Activated naive CD8-positive, alpha-beta T cell treated with anti-CD3 and anti-CD28 coated beads for 36 hours (primary cell): ENCODE measurements at regions not wholly inside any gene's neighbourhood (a gene's known extent, or its start where the extent isn't known, plus 50 kb on each side); places are given as distances from the start of the nearest gene placed in this dataset.
"Not testable (repeated sequence)": the region's sequence is repeated elsewhere in the genome, so short reads cannot be mapped to it uniquely, and the experiment has no call there.

Experiments
- DNase-seq: peaks from one replicate; pipeline ENCODE4 v3.0.0; 2021
- H3K27ac Mint-ChIP-seq: one replicate; pipeline ENCODE4 v1.8.0; 2022; ENCODE audit warnings: mild to moderate bottlenecking, moderate library complexity, mixed read lengths
- H3K27me3 Mint-ChIP-seq: one replicate; pipeline ENCODE4 v1.8.0; 2022; ENCODE audit warnings: mild to moderate bottlenecking, mixed read lengths
- H3K36me3 Mint-ChIP-seq: one replicate; pipeline ENCODE4 v1.8.0; 2021; ENCODE audit warnings: mild to moderate bottlenecking, mixed read lengths
- H3K4me1 Mint-ChIP-seq: one replicate; pipeline ENCODE4 v1.8.0; 2021; ENCODE audit warnings: mixed read lengths
- H3K4me3 Mint-ChIP-seq: one replicate; pipeline ENCODE4 v1.8.0; 2022; ENCODE audit warnings: mild to moderate bottlenecking, moderate library complexity, mixed read lengths
- H3K9me3 Mint-ChIP-seq: one replicate; pipeline ENCODE4 v1.8.0; 2022; ENCODE audit warnings: mixed read lengths

DNA sequence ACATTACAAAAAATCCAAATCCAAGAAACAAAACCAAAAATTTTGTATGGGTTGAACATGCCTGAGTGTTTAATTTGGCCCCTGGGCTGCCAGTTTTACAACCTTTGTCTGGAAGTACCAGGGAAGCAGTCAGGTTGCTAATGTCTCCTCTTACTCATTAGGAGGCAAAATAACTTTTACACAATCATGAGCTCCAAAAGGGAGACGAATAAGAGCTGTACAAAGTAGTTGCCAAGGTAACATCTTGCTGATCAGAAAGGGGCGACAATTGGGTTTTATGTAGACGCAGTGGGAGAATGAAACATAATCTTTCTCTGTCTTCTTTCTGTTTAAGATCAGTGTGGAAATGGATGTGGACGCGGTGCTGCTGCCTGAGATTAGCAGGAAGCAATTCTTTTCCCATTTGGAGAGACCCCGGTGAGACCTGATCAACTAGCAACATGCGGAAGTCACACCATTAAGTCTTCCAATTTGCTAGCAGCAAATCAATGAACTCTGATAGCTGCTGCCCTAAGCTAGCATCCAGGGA lies 90.7 kb upstream of the IGFBP7 start:
- H3K27me3 Mint-ChIP-seq = peaks cover 21% of the 10 kb centered on the region

DNA sequence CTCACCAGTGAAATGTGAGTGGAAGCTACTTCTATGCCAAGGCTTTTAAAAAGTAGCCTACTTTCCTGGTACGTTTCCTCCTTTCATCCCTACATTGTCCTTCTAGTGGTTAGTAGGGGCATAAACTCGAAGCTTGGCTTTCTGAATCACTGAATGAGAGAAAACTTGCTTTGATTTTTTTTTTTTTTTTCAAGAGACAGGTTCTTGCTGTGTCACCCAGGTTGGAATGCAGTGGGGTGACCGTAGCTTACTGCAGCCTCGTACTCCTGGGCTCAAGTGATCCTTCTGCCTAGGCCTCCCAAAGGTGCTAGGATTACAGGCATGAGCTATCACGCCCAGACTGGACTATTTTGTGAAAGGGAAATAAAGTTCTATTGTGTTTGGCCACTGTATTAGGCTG lies 89.1 kb upstream of the IGFBP7 start:
- no peaks in the 10 kb centered on the region for H3K36me3 Mint-ChIP-seq
- no peak for DNase-seq
- H3K9me3 Mint-ChIP-seq = no peaks in the 10 kb centered on the region
- no peak overlapping the region for H3K4me3 Mint-ChIP-seq
- peaks cover 30% of the 10 kb centered on the region for H3K27me3 Mint-ChIP-seq
- no peak overlapping the region for H3K27ac Mint-ChIP-seq
- H3K4me1 Mint-ChIP-seq = no peaks in the 10 kb centered on the region

More for the DNA sequence above, 90.7 kb upstream of the IGFBP7 start:
- H3K9me3 Mint-ChIP-seq = no peaks in the 10 kb centered on the region
- H3K27ac Mint-ChIP-seq = no peak overlapping the region
- no peaks in the 10 kb centered on the region for H3K4me1 Mint-ChIP-seq
- H3K36me3 Mint-ChIP-seq = no peaks in the 10 kb centered on the region
- DNase-seq = no peak
- H3K4me3 Mint-ChIP-seq = no peak overlapping the region

DNA sequence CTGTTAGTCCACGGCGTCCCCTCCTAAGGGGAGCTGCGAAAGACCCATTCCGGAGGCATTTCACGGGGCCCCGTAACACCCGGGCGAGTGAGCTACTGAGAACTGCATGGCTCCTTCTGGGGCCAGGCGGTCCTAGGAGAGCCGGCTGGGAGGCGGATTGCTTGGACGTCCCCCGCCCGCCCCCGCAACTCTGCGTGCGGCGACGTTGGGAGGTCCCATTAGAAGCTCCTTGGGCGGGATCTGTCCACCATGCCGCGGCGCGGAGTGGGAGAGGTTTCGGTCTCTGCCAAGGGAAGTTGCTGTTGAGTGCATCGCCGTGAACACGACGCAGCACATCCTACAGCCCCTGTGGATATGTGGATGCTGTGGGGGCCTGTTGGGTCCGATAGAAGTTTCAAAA lies 85.4 kb upstream of the IGFBP7 start:
- Mint-ChIP-seq H3K4me1 (no peaks in the 10 kb centered on the region), H3K27ac (no peak overlapping the region), H3K9me3 (no peaks in the 10 kb centered on the region), H3K4me3 (no peak overlapping the region), H3K27me3 (peaks cover 44% of the 10 kb centered on the region), H3K36me3 (no peaks in the 10 kb centered on the region)
- no peak for DNase-seq

DNA sequence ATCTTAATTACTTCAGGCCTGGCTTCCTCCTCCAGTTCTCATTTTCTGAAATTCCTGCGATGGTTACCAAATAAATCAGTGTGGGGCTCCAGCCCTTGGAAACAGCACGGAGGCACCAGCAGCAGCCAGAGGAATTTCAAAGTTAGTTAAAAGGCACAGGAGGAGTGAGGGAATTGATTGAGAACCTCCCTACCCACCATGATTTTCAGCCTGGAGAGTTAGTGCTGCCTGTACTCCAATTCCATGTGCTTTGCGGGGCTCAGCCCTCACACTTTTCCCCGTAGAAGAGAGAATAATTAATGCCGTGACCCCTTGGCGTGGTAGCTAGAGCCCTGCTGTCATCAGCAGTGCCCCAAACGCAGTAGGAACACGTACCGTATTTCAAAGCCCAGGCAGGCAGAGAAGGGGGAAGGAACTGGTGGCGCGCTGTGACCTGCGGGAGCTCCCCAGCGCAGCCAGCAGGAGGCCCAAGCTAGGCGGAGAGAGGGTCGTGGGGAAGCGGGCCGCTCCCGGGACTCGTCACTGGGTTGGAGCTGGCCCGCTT lies 84.0 kb upstream of the IGFBP7 start:
- peaks cover 44% of the 10 kb centered on the region for H3K27me3 Mint-ChIP-seq
- DNase-seq = no peak
- H3K36me3 Mint-ChIP-seq = no peaks in the 10 kb centered on the region
- H3K9me3 Mint-ChIP-seq = no peaks in the 10 kb centered on the region
- no peak overlapping the region for H3K27ac Mint-ChIP-seq
- H3K4me3 Mint-ChIP-seq = no peak overlapping the region
- H3K4me1 Mint-ChIP-seq = no peaks in the 10 kb centered on the region

DNA sequence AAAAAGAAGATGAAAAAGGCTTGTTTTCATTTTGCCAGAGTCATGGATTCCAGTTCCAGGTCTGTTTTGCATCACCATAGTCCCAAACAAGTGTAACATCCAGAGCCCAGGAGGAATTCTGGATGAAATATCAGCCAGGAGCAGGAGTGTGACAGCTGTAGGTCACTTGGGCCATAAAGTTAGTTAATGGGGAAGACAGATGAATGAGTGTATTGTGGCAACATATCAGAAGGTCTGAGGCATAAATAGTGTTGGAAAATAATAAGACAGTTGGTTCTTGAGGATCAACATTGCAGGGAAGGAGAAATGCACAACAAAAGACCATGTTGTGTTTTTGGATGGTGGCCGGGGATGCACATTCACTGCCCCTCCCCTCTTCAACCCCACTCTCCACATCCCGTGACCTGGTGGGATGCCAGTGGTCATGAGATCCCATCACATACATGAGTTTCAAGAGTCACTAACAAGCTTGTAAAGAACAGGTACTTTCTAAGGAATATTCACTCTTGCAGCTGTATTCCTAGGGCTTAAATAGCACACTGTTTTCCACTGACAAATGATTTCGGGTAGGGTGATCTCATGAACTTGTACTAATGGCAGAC lies 83.1 kb upstream of the IGFBP7 start:
- H3K9me3 Mint-ChIP-seq = no peaks in the 10 kb centered on the region
- no peak overlapping the region for H3K27ac Mint-ChIP-seq
- no peak for DNase-seq
- peaks cover 38% of the 10 kb centered on the region for H3K27me3 Mint-ChIP-seq
- H3K4me1 Mint-ChIP-seq = no peaks in the 10 kb centered on the region
- H3K36me3 Mint-ChIP-seq = no peaks in the 10 kb centered on the region
- no peak overlapping the region for H3K4me3 Mint-ChIP-seq

DNA sequence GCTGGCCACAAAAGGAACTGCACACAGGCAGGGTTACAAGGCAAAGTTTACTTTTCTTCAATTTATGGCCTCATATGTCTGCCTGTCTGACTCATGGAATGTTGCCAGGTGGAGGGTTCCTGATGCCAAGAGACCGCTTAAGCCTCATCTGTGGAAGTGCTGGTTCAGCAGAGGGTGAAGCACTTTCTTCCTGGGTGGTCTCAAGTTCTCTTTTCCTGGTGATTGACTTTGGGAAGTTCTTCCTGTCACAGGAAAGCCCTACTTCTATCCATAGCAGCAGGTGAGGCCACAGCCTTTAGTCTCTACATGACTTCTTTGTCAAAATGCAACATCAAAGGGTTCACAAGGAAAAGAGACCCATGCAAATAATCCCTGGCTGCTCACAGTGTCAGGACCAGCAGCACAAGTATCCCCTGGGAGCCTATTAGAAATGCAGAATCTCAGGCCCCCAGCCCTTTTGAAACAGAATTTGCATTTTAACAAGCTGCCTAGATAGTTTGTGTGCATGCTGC lies 81.4 kb upstream of the IGFBP7 start:
- H3K9me3 Mint-ChIP-seq = no peaks in the 10 kb centered on the region
- H3K27me3 Mint-ChIP-seq = peaks cover 27% of the 10 kb centered on the region
- no peak for DNase-seq
- H3K36me3 Mint-ChIP-seq = no peaks in the 10 kb centered on the region
- no peak overlapping the region for H3K27ac Mint-ChIP-seq
- H3K4me1 Mint-ChIP-seq = no peaks in the 10 kb centered on the region
- no peak overlapping the region for H3K4me3 Mint-ChIP-seq

DNA sequence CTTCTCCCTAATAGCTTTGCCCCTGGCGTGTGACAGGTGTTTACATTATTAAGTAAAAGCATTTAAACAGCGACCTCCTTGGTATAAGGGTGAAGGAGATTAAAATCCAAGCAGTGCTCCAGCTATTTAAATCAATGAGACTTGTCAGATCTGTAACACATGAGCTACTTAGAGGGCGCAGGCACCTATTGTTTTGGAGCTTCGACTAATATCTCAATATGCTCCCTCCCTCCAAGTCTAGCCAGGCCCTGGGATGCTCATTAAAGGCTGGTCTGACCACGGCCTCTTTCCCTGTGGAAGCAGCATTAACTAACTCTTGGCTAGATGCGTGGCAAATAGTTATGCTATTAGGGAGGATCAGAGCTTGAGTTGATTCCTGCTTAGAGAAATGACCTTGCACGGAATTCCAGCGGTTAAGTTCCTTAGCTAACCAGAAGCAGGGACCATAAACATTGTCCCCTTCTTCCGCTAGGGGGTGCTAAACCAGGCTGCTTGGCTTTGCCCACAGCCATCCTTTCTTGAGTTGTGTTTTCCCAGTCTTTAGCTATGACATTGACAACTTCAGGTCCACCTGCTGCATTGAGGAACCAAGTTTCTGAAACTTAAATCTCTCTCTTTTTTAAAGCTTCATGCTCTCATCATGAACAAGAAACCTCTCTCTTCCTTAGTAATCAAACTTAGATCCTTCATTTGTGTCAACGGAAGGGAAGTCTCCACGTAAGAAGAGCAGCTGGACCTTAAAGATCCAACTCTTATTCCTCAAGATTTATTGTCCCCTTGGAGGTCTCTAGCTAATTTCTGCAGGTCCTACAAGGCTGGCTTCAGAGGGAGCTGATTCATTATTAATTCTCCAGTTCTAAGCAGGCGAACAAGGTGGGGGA lies 80.7 kb upstream of the IGFBP7 start:
- Mint-ChIP-seq H3K27ac (no peak overlapping the region), H3K27me3 (peaks cover 24% of the 10 kb centered on the region), H3K36me3 (no peaks in the 10 kb centered on the region), H3K9me3 (no peaks in the 10 kb centered on the region), H3K4me1 (no peaks in the 10 kb centered on the region), H3K4me3 (no peak overlapping the region)
- DNase-seq = peak; percentile 5

DNA sequence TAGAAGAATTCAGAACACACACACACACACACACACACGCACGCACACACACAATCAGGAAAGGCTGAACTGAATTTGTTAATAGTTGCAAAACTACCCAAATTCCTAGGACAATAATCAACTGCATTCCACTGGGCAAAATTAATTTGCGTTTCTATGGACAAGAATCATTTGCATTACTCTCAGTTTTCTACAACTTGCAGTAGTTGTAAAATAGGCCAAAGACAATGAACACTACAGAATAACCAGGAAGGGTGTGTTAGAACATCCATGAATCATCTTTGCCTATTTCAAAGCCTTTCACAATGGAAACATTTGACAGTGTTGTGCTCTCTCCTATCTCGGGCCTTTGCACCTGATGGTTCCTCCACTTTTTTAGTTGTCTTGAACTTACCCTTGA lies 77.1 kb upstream of the IGFBP7 start:
- Mint-ChIP-seq H3K4me1 (no peaks in the 10 kb centered on the region), H3K27me3 (peaks cover 8% of the 10 kb centered on the region), H3K4me3 (no peak overlapping the region), H3K27ac (no peak overlapping the region), H3K36me3 (no peaks in the 10 kb centered on the region), H3K9me3 (no peaks in the 10 kb centered on the region)
- no peak for DNase-seq

DNA sequence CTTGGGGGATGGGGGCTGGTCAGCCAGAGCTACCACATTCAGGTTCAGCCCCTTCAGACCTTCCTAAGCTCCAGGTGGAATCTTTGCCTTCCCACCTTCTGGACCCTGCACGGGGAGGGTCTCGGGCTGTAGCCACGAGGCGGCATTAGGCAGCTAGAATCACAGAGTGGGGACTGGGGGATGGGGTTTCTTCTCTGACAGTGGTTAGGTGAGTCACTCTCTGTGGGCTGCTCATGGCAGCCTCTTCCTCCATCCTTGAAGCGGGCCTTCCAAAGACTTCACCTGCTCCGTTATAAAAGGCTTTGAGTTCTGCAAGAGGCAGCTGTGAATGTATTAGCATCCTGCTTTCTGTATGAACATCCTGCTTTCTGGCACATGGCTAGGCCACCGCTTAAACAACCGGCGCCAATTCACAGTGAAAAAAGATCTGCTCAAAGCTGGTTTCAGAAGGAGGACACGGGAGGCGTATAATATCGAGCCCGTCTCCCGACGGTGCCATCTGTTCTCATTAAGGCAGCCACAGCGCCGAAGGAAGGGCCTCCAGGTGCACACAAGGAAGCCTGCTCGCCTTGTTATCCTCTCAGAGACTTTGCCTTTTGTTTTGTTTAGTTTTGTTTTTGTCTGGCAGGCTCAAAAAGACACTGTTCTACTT lies 74.3 kb upstream of the IGFBP7 start:
- no peaks in the 10 kb centered on the region for H3K9me3 Mint-ChIP-seq
- H3K4me1 Mint-ChIP-seq = no peaks in the 10 kb centered on the region
- no peaks in the 10 kb centered on the region for H3K36me3 Mint-ChIP-seq
- H3K27ac Mint-ChIP-seq = no peak overlapping the region
- H3K27me3 Mint-ChIP-seq = peaks cover 8% of the 10 kb centered on the region
- no peak overlapping the region for H3K4me3 Mint-ChIP-seq
- DNase-seq = no peak

DNA sequence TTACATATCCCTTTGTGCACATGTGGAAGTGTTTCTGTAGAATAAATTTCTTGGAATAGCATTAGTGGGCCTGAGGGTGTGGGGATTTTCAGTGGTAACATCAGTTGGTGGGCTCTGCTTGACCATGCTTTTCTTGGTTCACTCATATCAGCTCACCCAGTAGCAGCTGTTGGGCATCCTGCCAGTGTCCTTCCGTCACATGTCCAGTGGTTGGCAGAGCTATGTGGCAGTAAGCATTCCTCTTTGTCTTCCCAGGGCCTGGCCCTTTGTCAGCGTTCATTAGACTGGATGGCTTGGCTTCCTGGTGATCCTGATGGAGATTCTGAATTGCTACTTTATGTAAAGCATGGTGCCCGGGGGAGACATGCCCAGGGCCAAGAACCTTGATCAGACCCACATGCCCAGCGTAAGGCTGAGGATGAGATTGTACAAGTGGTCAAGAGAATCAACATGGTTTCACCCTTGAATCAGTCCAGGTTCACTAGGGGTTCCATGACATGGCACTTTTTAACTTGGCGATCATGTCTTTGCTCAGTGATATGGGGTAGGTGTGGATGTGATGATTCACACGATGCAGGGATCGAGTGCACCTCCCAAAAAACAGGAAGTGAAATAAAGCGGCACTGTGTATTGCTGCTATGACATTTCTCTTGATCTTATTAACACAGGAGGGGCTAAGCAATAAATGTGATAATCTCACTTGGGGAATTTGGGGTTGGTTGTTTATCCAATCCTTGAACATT lies 72.1 kb upstream of the IGFBP7 start:
- no peak overlapping the region for H3K4me3 Mint-ChIP-seq
- H3K4me1 Mint-ChIP-seq = no peaks in the 10 kb centered on the region
- H3K27me3 Mint-ChIP-seq = peaks cover 8% of the 10 kb centered on the region
- H3K27ac Mint-ChIP-seq = no peak overlapping the region
- no peaks in the 10 kb centered on the region for H3K9me3 Mint-ChIP-seq
- DNase-seq = no peak
- no peaks in the 10 kb centered on the region for H3K36me3 Mint-ChIP-seq

DNA sequence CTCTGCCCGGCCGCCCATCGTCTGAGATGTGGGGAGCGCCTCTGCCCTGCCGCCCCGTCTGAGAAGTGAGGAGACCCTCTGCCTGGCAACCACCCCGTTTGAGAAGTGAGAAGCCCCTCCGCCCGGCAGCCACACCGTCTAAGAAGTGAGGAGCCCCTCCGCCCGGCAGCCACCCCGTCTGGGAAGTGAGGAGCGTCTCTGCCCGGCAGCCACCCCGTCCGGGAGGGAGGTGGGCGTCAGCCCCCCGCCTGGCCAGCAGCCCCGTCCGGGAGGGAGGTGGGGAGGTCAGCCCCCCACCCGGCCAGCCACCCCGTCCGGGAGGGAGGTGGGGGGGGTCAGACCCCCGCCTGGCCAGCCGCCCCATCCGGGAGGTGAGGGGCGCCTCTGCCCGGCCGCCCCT lies 63.0 kb upstream of the IGFBP7 start:
- not testable (repeated sequence) for H3K27ac Mint-ChIP-seq, H3K36me3 Mint-ChIP-seq

DNA sequence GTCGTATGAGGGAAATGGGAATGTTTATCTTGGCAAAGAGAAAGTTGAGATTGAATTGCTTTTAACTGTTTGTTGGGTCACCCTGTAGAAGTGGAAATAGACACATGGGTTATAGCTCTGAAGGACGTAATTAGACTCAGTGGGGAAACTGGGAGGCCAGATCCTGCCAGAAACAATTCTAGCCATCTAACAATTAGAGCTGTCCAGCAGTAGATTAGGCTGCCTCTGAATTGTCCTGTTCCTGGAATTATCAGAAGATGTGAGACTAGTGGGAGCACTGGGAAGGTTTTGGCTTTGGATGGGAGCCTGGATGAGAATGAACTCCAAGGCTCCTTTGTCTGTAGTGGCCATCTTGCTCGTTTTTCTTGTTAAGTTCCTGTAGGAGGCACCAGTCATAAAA lies 61.9 kb upstream of the IGFBP7 start:
- no peaks in the 10 kb centered on the region for H3K9me3 Mint-ChIP-seq
- no peaks in the 10 kb centered on the region for H3K36me3 Mint-ChIP-seq
- no peak for DNase-seq
- H3K27ac Mint-ChIP-seq = no peak overlapping the region
- H3K4me1 Mint-ChIP-seq = no peaks in the 10 kb centered on the region
- H3K27me3 Mint-ChIP-seq = peaks cover 4% of the 10 kb centered on the region
- H3K4me3 Mint-ChIP-seq = no peak overlapping the region

More for the DNA sequence above, 63.0 kb upstream of the IGFBP7 start:
- not testable (repeated sequence) for H3K9me3 Mint-ChIP-seq, H3K27me3 Mint-ChIP-seq, DNase-seq, H3K4me1 Mint-ChIP-seq, H3K4me3 Mint-ChIP-seq

DNA sequence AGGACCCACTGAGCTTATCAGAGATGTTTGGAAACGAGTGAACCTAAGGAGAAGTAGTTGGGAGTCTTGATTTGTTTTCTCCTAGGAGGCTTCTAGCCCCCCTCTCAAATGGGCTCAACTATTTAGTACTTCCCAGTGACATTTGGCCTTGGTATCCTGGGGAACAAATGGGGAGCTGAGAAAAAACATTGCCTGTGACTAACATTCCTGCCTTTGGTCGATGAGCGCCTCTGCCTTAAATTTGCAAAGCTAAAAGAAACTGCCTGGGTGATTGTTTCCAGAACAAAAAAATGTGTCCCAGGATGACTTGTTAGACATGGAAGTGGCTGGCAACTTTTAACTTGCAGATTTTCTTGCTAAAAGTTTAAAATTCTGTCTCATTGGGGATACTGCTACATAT lies 58.8 kb upstream of the IGFBP7 start:
- Mint-ChIP-seq H3K27ac (no peak overlapping the region), H3K4me3 (no peak overlapping the region), H3K36me3 (no peaks in the 10 kb centered on the region), H3K4me1 (peaks cover 3% of the 10 kb centered on the region), H3K27me3 (peaks cover 18% of the 10 kb centered on the region), H3K9me3 (no peaks in the 10 kb centered on the region)
- DNase-seq = no peak

DNA sequence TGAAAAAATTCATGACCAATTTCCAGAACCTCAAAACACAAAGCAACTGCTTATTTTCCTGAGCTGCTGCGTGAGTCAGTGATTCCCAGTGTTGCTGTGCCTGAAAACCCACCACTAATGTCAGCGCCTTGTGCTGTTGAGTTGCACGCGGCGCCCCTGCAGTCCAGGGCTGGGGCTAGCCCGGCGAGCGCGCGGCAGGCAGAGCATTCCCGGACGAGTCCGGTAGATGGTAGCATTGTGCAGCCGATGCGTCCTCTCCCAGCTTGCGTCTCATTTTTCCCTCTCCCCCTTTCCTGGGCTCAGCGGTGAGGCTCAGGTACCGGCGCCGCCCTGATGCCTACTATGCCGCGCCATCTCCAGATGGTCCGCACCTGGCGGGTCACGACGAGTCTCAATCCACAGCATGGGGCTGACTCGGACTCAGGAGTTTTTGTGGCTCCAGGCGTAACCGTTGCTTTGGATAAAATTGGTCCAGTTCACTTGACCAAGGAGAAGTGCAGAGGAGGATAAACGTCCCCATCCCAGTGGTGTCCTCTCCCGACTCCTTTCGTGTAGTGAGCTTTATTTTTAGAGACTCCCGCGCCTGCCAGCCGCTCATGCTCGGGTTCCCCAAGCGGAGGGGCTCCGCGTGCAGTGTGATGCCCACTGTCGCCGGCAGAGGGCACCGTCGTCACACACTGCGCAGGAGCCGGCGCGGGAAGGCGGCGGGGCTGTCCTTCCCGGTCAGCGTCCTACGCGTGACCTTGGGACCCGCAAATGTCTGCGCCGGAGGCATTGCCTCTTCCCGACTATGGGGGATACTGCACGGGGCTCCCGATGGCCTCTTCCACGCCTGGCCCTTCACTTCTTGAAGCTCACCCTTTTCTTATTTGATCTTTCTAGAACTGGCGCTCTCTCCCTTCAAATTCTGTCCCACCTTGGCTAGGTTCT lies 53.6 kb upstream of the IGFBP7 start:
- peak overlapping the region; percentile 84 for H3K4me3 Mint-ChIP-seq
- peak overlapping the region; percentile 44 for H3K27ac Mint-ChIP-seq
- DNase-seq = peak; percentile 78
- H3K4me1 Mint-ChIP-seq = peaks cover 7% of the 10 kb centered on the region
- peaks cover 22% of the 10 kb centered on the region for H3K27me3 Mint-ChIP-seq
- H3K9me3 Mint-ChIP-seq = no peaks in the 10 kb centered on the region
- H3K36me3 Mint-ChIP-seq = no peaks in the 10 kb centered on the region
